Adrenal gland (tissue), 5 donors: ENCODE measurements at regions not wholly inside any gene's neighbourhood (a gene's known extent, or its start where the extent isn't known, plus 50 kb on each side); places are given as distances from the start of the nearest gene placed in this dataset.

Source experiments
- CTCF ChIP-seq, 6 experiments: fragments of 450-650 bp in 4 of 6; fragments of 200-600 bp in 2 of 6; sonication (generic) in 1 of 6; IDR thresholded peaks; 1 replicate in 5 of 6; 2 replicates in 1 of 6; pipeline versions ENCODE4 v1.5.1 to v1.8.0; 2016 to 2021; ENCODE audit warnings: antibody characterized with exemption in 6 of 6, mild to moderate bottlenecking in 2 of 6, moderate library complexity in 1 of 6
- POLR2A ChIP-seq, 2 donors: fragments of 450-650 bp; IDR thresholded peaks; one replicate each; pipeline ENCODE4 v1.6.1; 2017; ENCODE audit warnings: antibody characterized with exemption in 2 of 2, mild to moderate bottlenecking in 2 of 2, moderate library complexity in 1 of 2
- donor health status: DM: no; HTN: no; CAD: no.

GRCh38 chr9:13860946-13861640 lies 452.8 kb downstream of the NFIB start:
- no peak for TF ChIP-seq POLR2A (IDR thresholded peaks at IDR 0.05)
- no peak for TF ChIP-seq CTCF (IDR thresholded peaks at IDR 0.05)
